Neuronal stem cell (in vitro differentiated cells): ENCODE measurements at regions not wholly inside any gene's neighbourhood (a gene's known extent, or its start where the extent isn't known, plus 50 kb on each side); places are given as distances from the start of the nearest gene placed in this dataset.

Experiments used
- DNase-seq: peaks from one replicate; pipeline ENCODE4 v3.0.0-alpha.2; 2013; ENCODE audit warnings: low spot score
- H2AFZ ChIP-seq: one replicate; pipeline ENCODE4 v1.6.1; 2013; ENCODE audit warnings: mild to moderate bottlenecking, low read length, inconsistent platforms
- H2AK5ac ChIP-seq: 2 replicates; pipeline ENCODE4 v1.6.1; 2013; ENCODE audit warnings: low read depth, mild to moderate bottlenecking, inconsistent platforms, low read length, moderate library complexity, mixed read lengths
- H2BK120ac ChIP-seq: 2 replicates; pipeline ENCODE4 v1.6.1; 2013; ENCODE audit warnings: low read depth, mild to moderate bottlenecking, inconsistent platforms, low read length, moderate library complexity, mixed read lengths
- H2BK12ac ChIP-seq: one replicate; pipeline ENCODE4 v1.6.1; 2013; ENCODE audit warnings: low read length, inconsistent platforms
- H2BK15ac ChIP-seq: 2 replicates; pipeline ENCODE4 v1.6.1; 2013; ENCODE audit warnings: mild to moderate bottlenecking, low read length, inconsistent platforms, mixed read lengths
- H2BK5ac ChIP-seq: one replicate; pipeline ENCODE4 v1.6.1; 2013; ENCODE audit warnings: inconsistent platforms, mild to moderate bottlenecking, low read length, moderate library complexity
- H3K14ac ChIP-seq: one replicate; pipeline ENCODE4 v1.6.1; 2013; ENCODE audit warnings: low read length, inconsistent platforms
- H3K18ac ChIP-seq: 2 replicates; pipeline ENCODE4 v1.6.1; 2013; ENCODE audit warnings: low read length, inconsistent platforms
- H3K23ac ChIP-seq: 2 replicates; pipeline ENCODE4 v1.6.1; 2013; ENCODE audit warnings: low read depth, mild to moderate bottlenecking, mixed read lengths, low read length, inconsistent platforms; ENCODE audit not compliant: poor library complexity
- H3K27ac ChIP-seq: replicated peaks from 3 replicates; pipeline ENCODE4 v1.5.1; 2013; ENCODE audit warnings: low read length, inconsistent platforms
- H3K27me3 ChIP-seq, 3 experiments: 2 replicates each; pipeline ENCODE4 v1.6.1; 2013; ENCODE audit warnings: low read length in 3 of 3, mild to moderate bottlenecking in 2 of 3, inconsistent platforms in 1 of 3, low read depth in 1 of 3, mixed read lengths in 1 of 3, moderate library complexity in 1 of 3; ENCODE audit not compliant: control insufficient read depth in 3 of 3, insufficient read depth in 3 of 3
- H3K36me3 ChIP-seq, 2 donors: replicated peaks in 1 of 2; 2 replicates each; pipeline ENCODE4 v1.6.1; 2013; ENCODE audit warnings: low read length in 2 of 2; ENCODE audit not compliant: control insufficient read depth in 2 of 2, insufficient read depth in 2 of 2
- H3K4ac ChIP-seq: 2 replicates; pipeline ENCODE4 v1.6.1; 2013; ENCODE audit warnings: inconsistent platforms, mild to moderate bottlenecking, low read length, moderate library complexity
- H3K4me1 ChIP-seq, 2 donors: 1 replicate in 1 of 2; 2 replicates in 1 of 2; pipeline ENCODE4 v1.6.1; 2013; ENCODE audit warnings: low read length in 2 of 2, low read depth in 1 of 2; ENCODE audit not compliant: control insufficient read depth in 2 of 2, insufficient read depth in 1 of 2
- H3K4me2 ChIP-seq: one replicate; pipeline ENCODE4 v1.6.1; 2013; ENCODE audit warnings: mild to moderate bottlenecking, low read length, inconsistent platforms; ENCODE audit not compliant: insufficient read depth, poor library complexity, severe bottlenecking
- H3K4me3 ChIP-seq, 2 donors: 2 replicates each; pipeline ENCODE4 v1.5.1; 2013; ENCODE audit warnings: low read length in 2 of 2, mild to moderate bottlenecking in 2 of 2, inconsistent platforms in 1 of 2, moderate library complexity in 1 of 2
- H3K79me1 ChIP-seq: one replicate; pipeline ENCODE4 v1.6.1; 2013; ENCODE audit warnings: low read depth, mild to moderate bottlenecking, inconsistent platforms, low read length, moderate library complexity
- H3K9ac ChIP-seq: one replicate; pipeline ENCODE4 v1.6.1; 2013; ENCODE audit warnings: mild to moderate bottlenecking, low read depth, low read length, inconsistent platforms; ENCODE audit not compliant: poor library complexity
- H3K9me3 ChIP-seq, 2 donors: replicated peaks in 1 of 2; 2 replicates each; pipeline versions ENCODE3 to v1.6.1; 2013; ENCODE audit warnings: low read length in 2 of 2, mild to moderate bottlenecking in 2 of 2, inconsistent platforms in 1 of 2, low read depth in 1 of 2, mixed read lengths in 1 of 2, moderate library complexity in 1 of 2; ENCODE audit not compliant: control insufficient read depth in 2 of 2, insufficient read depth in 1 of 2
- H4K8ac ChIP-seq: one replicate; pipeline ENCODE4 v1.6.1; 2013; ENCODE audit warnings: low read depth, mild to moderate bottlenecking, inconsistent platforms, low read length, moderate library complexity
- H4K91ac ChIP-seq: one replicate; pipeline ENCODE4 v1.6.1; 2013; ENCODE audit warnings: low read length, low read depth, mild to moderate bottlenecking, inconsistent platforms; ENCODE audit not compliant: poor library complexity
- WGBS, 2 donors: extraction: QIAGEN DNeasy Blood & Tissue Kit; methylation state at CpG; one replicate each; pipeline ENCODE4 v1.1.7; 2013; ENCODE audit warnings: missing lambda C conversion rate in 2 of 2, mixed read lengths in 1 of 2; ENCODE audit not compliant: insufficient read length in 2 of 2, insufficient replicate concordance in 1 of 2; ENCODE audit errors: extremely low coverage in 2 of 2; 5-methylcytosine and 5-hydroxymethylcytosine counted together

- H2AK5ac ChIP-seq: no peak overlapping the region
- WGBS, 2 donors: no CpG with 5 or more reads among the region's 2 CpGs
- DNase-seq: no peak
Observed at GRCh38 chr2:149989447-149990063, 402.0 kb upstream of the MMADHC start.

GRCh38 chr2:149988361-149988760 lies 400.8 kb upstream of the MMADHC start:
- Histone ChIP-seq H3K4ac (no peak overlapping the region), H3K9me3 (no peaks in the 10 kb centered on the region), H2AK5ac (no peak overlapping the region), H2BK5ac (no peak overlapping the region), H3K36me3 (no peaks in the 10 kb centered on the region), H3K4me1 (no peaks in the 10 kb centered on the region), H3K79me1 (no peaks in the 10 kb centered on the region), H4K91ac (no peak overlapping the region), H3K18ac (no peak overlapping the region), H2BK120ac (no peak overlapping the region), H3K27ac (no peak overlapping the region), H3K27me3 (no peaks in the 10 kb centered on the region), H3K9ac (no peak overlapping the region), H3K4me3 (no peak overlapping the region), H3K23ac (no peak overlapping the region), H2AFZ (no peak overlapping the region), H2BK15ac (no peak overlapping the region), H4K8ac (no peak overlapping the region), H3K14ac (no peak overlapping the region), H3K4me2 (no peak overlapping the region), H2BK12ac (no peak overlapping the region)
- WGBS, 2 donors: no CpG with 5 or more reads among the region's 4 CpGs
- DNase-seq: no peak

More at GRCh38 chr2:149989447-149990063, 402.0 kb upstream of the MMADHC start:
- no peak overlapping the region for H3K4ac ChIP-seq
- H3K9ac ChIP-seq: no peak overlapping the region
- no peak overlapping the region for H2BK5ac ChIP-seq
- H2AFZ ChIP-seq: no peak overlapping the region
- no peak overlapping the region for H2BK120ac ChIP-seq
- H3K27me3 ChIP-seq: no peaks in the 10 kb centered on the region
- H4K91ac ChIP-seq: no peak overlapping the region
- H3K36me3 ChIP-seq: no peaks in the 10 kb centered on the region
- no peak overlapping the region for H3K14ac ChIP-seq
- H3K27ac ChIP-seq: no peak overlapping the region
- H3K4me2 ChIP-seq: no peak overlapping the region
- no peaks in the 10 kb centered on the region for H3K9me3 ChIP-seq
- H2BK15ac ChIP-seq: no peak overlapping the region
- H2BK12ac ChIP-seq: no peak overlapping the region
- H3K18ac ChIP-seq: no peak overlapping the region
- H3K4me1 ChIP-seq: no peaks in the 10 kb centered on the region
- no peak overlapping the region for H3K23ac ChIP-seq
- H3K79me1 ChIP-seq: no peaks in the 10 kb centered on the region
- no peak overlapping the region for H4K8ac ChIP-seq
- H3K4me3 ChIP-seq: no peak overlapping the region

GRCh38 chr2:149986861-149987260 lies 399.3 kb upstream of the MMADHC start:
- H2AFZ ChIP-seq: no peak overlapping the region
- H2AK5ac ChIP-seq: no peak overlapping the region
- H3K18ac ChIP-seq: no peak overlapping the region
- H4K91ac ChIP-seq: no peak overlapping the region
- no peak overlapping the region for H2BK5ac ChIP-seq
- no peak overlapping the region for H3K4me2 ChIP-seq
- no peak overlapping the region for H3K4me3 ChIP-seq
- H3K23ac ChIP-seq: no peak overlapping the region
- H3K79me1 ChIP-seq: no peaks in the 10 kb centered on the region
- H3K9me3 ChIP-seq: no peaks in the 10 kb centered on the region
- H2BK12ac ChIP-seq: no peak overlapping the region
- H2BK120ac ChIP-seq: no peak overlapping the region
- H2BK15ac ChIP-seq: no peak overlapping the region
- H3K4ac ChIP-seq: no peak overlapping the region
- H3K4me1 ChIP-seq: no peaks in the 10 kb centered on the region
- no peak overlapping the region for H3K27ac ChIP-seq
- no CpG with 5 or more reads among the region's 2 CpGs for WGBS, 2 donors
- no peak overlapping the region for H3K14ac ChIP-seq
- H3K27me3 ChIP-seq: no peaks in the 10 kb centered on the region
- H3K9ac ChIP-seq: no peak overlapping the region
- H3K36me3 ChIP-seq: no peaks in the 10 kb centered on the region
- no peak for DNase-seq
- no peak overlapping the region for H4K8ac ChIP-seq

- no peak overlapping the region for H2AFZ ChIP-seq
Observed at GRCh38 chr2:149984311-149984710, 396.7 kb upstream of the MMADHC start.

More at GRCh38 chr2:149984311-149984710, 396.7 kb upstream of the MMADHC start:
- Histone ChIP-seq H2BK5ac (no peak overlapping the region), H3K4me2 (no peak overlapping the region), H3K79me1 (no peaks in the 10 kb centered on the region), H2BK120ac (no peak overlapping the region), H3K27me3 (no peaks in the 10 kb centered on the region), H4K91ac (no peak overlapping the region), H3K4ac (no peak overlapping the region), H3K36me3 (no peaks in the 10 kb centered on the region), H3K4me1 (no peaks in the 10 kb centered on the region), H3K18ac (no peak overlapping the region), H2BK12ac (no peak overlapping the region), H3K27ac (no peak overlapping the region), H3K9me3 (no peaks in the 10 kb centered on the region), H3K23ac (no peak overlapping the region), H2BK15ac (no peak overlapping the region), H3K14ac (no peak overlapping the region), H3K4me3 (no peak overlapping the region), H2AK5ac (no peak overlapping the region), H3K9ac (no peak overlapping the region), H4K8ac (no peak overlapping the region)
- no peak for DNase-seq
